HepG2 (cell line): ENCODE measurements at regions not wholly inside any gene's neighbourhood (a gene's known extent, or its start where the extent isn't known, plus 50 kb on each side); places are given as distances from the start of the nearest gene placed in this dataset.

Source experiments
- ATAC-seq: fragments of 200-7000 bp; cut with Tn5 transposase; 3 replicates; pipeline ENCODE4 v1.9.1; 2020; ENCODE audit warnings: mild to moderate bottlenecking, moderate library complexity
- BruUV-seq: library from RNA; stranded (reverse); fragments of 400-500 nt; replicated peaks from 2 replicates; lab custom pipeline; 2021; lab: Mats Ljungman, UMichigan
- CTCF ChIA-PET: fragments of 300-600 bp; formaldehyde crosslinking; extraction: SDS; loops from one replicate; lab custom pipeline; 2021; ENCODE audit warnings: low total read pairs, inconsistent platforms, low intra/inter-chr PET ratio; lab: Yijun Ruan, JAX
- POLR2A ChIA-PET: fragments of 350-600 bp; sonication (Branson Sonifier 250); formaldehyde crosslinking; loops from one replicate; lab custom pipeline; 2020; ENCODE audit warnings: antibody characterized with exemption, inconsistent platforms; lab: Yijun Ruan, JAX
- DNase-seq: peaks from one replicate; pipeline ENCODE4 v3.0.0-alpha.2; 2015; ENCODE audit warnings: low spot score
- FAIRE-seq: peaks from 3 replicates; lab custom pipeline; 2011; peaks lifted over from hg19 to GRCh38; lab: Jason Lieb, UNC
- H2AFZ ChIP-seq: one replicate; pipeline ENCODE4 v1.6.1; 2011; ENCODE audit warnings: low read length, inconsistent platforms
- H3K27ac ChIP-seq: fragments of 300-600 bp; 3 replicates; pipeline ENCODE4 v1.8.0; 2011; ENCODE audit warnings: mixed run types, mild to moderate bottlenecking, mixed read lengths, low read length, inconsistent platforms; ENCODE audit not compliant: insufficient read depth; ENCODE audit errors: extremely low read length
- H3K27me3 ChIP-seq, 2 experiments: fragments of 200-600 bp in 1 of 2; 2 replicates in 1 of 2; 3 replicates in 1 of 2; pipeline versions ENCODE4 v1.6.0 to v1.8.0; 2011; ENCODE audit warnings: low read length in 2 of 2, mild to moderate bottlenecking in 2 of 2, moderate library complexity in 2 of 2, inconsistent platforms in 1 of 2; ENCODE audit not compliant: insufficient read depth in 2 of 2, control insufficient read depth in 1 of 2
- H3K36me3 ChIP-seq, 2 experiments: fragments of 200-600 bp in 1 of 2; replicated peaks in 1 of 2; 2 replicates in 1 of 2; 3 replicates in 1 of 2; pipeline versions ENCODE4 v1.5.1 to v1.8.0; 2011; ENCODE audit warnings: low read length in 2 of 2, inconsistent platforms in 1 of 2; ENCODE audit not compliant: insufficient read depth in 2 of 2, control insufficient read depth in 1 of 2
- H3K4me1 ChIP-seq: 2 replicates; pipeline ENCODE4 v1.5.1; 2012; ENCODE audit warnings: low read length, inconsistent platforms; ENCODE audit not compliant: insufficient read depth
- H3K4me2 ChIP-seq: 2 replicates; pipeline ENCODE4 v1.6.0; 2011; ENCODE audit warnings: low read depth, low read length, inconsistent platforms
- H3K4me3 ChIP-seq, 3 experiments: fragments of 200-600 bp in 1 of 3; sonication (generic), shearing (Covaris generic) in 1 of 3; replicated peaks in 1 of 3; 2 replicates each; pipeline ENCODE4 v1.5.1; 2011 to 2016; ENCODE audit warnings: low read length in 3 of 3, inconsistent platforms in 2 of 3, low read depth in 2 of 3, mild to moderate bottlenecking in 2 of 3, control low read depth in 1 of 3, mixed read lengths in 1 of 3; ENCODE audit not compliant: insufficient read depth in 1 of 3
- H3K79me2 ChIP-seq: one replicate; pipeline ENCODE4 v1.6.1; 2011; ENCODE audit warnings: low read length, inconsistent platforms; ENCODE audit not compliant: insufficient read depth
- H3K9ac ChIP-seq: 2 replicates; pipeline ENCODE4 v1.6.0; 2011; ENCODE audit warnings: mild to moderate bottlenecking, low read depth, low read length, inconsistent platforms; ENCODE audit not compliant: insufficient read depth
- H3K9me3 ChIP-seq: 2 replicates; pipeline ENCODE4 v1.5.1; 2012; ENCODE audit warnings: mild to moderate bottlenecking, low read length
- H4K20me1 ChIP-seq: 2 replicates; pipeline ENCODE4 v1.6.0; 2011; ENCODE audit warnings: inconsistent platforms, mild to moderate bottlenecking, low read length, moderate library complexity; ENCODE audit not compliant: insufficient read depth
- CAMTA2 ChIP-seq: sonication (generic); formaldehyde crosslinking; IDR thresholded peaks from 2 replicates; pipeline ENCODE4 v1.4.0; 2020; ENCODE audit warnings: mild to moderate bottlenecking, missing genetic modification reagents, borderline replicate concordance
- CBFB ChIP-seq: sonication (generic); formaldehyde crosslinking; IDR thresholded peaks from 2 replicates; pipeline ENCODE4 v1.4.0; 2020; ENCODE audit warnings: missing genetic modification reagents
- CBX1 ChIP-seq: IDR thresholded peaks from one replicate; pipeline ENCODE4 v1.6.1; 2016; ENCODE audit warnings: antibody characterized with exemption, low read depth
- KMT2A ChIP-seq: sonication (generic); formaldehyde crosslinking; IDR thresholded peaks from 2 replicates; pipeline ENCODE4 v1.4.0; 2020; ENCODE audit warnings: missing genetic modification reagents
- MED13 ChIP-seq: sonication (generic); formaldehyde crosslinking; IDR thresholded peaks from 2 replicates; pipeline ENCODE4 v1.5.0; 2020; ENCODE audit warnings: missing genetic modification reagents
- REL ChIP-seq: sonication (generic); formaldehyde crosslinking; conservative IDR thresholded peaks from 2 replicates; pipeline ENCODE4 v1.8.0; 2022; ENCODE audit warnings: mild to moderate bottlenecking, missing genetic modification reagents, moderate library complexity
- ZMYM3 ChIP-seq: sonication (generic); formaldehyde crosslinking; IDR thresholded peaks from 2 replicates; pipeline ENCODE4 v1.5.1; 2020; ENCODE audit warnings: mild to moderate bottlenecking, missing genetic modification reagents
- ZNF234 ChIP-seq: sonication (generic); formaldehyde crosslinking; conservative IDR thresholded peaks from 2 replicates; pipeline ENCODE4 v1.5.1; 2020; ENCODE audit warnings: mild to moderate bottlenecking, missing genetic modification reagents
- ZNF468 ChIP-seq: sonication (generic); formaldehyde crosslinking; IDR thresholded peaks from 2 replicates; pipeline ENCODE4 v1.8.0; 2022; ENCODE audit warnings: mild to moderate bottlenecking, moderate library complexity, missing genetic modification reagents
- ZNF879 ChIP-seq: sonication (generic); formaldehyde crosslinking; IDR thresholded peaks from 2 replicates; pipeline ENCODE4 v1.8.1; 2023; ENCODE audit warnings: missing genetic modification reagents
- ZSCAN21 ChIP-seq: sonication (generic); formaldehyde crosslinking; IDR thresholded peaks from 2 replicates; pipeline ENCODE4 v1.8.0; 2022; ENCODE audit warnings: mild to moderate bottlenecking, missing genetic modification reagents, moderate library complexity, borderline replicate concordance
- ZSCAN29 ChIP-seq: sonication (generic); formaldehyde crosslinking; conservative IDR thresholded peaks from 2 replicates; pipeline ENCODE4 v1.4.0; 2020; ENCODE audit warnings: mild to moderate bottlenecking, missing genetic modification reagents
- WGBS: methylation state at CpG from one replicate; pipeline ENCODE4 v1.1.6; 2017; ENCODE audit warnings: low lambda C conversion rate; 5-methylcytosine and 5-hydroxymethylcytosine counted together
- in situ Hi-C: cut with HindIII; loops from 2 replicates; pipeline ENCODE4 v1.10.0; 2017; ENCODE audit warnings: low pct_unique_long_range_greater_than_20kb; ENCODE audit not compliant: extremely low pct_ligation_motif_present
- intact Hi-C: fragments of 100-400 bp; cut with micrococcal nuclease; formaldehyde crosslinking; loops from one replicate; pipeline ENCODE4 v1.10.0; 2022; ENCODE audit not compliant: unreplicated experiment
- TF ChIP-seq, protein P1 (sequence below): sonication (generic); formaldehyde crosslinking; IDR thresholded peaks from 2 replicates; pipeline ENCODE4 v1.4.0; 2020; ENCODE audit warnings: missing genetic modification reagents
- TF ChIP-seq, protein P2 (sequence below): sonication (generic); formaldehyde crosslinking; IDR thresholded peaks from 2 replicates; pipeline ENCODE4 v1.9.0; 2021; ENCODE audit warnings: missing genetic modification reagents, mild to moderate bottlenecking, borderline replicate concordance
- TF ChIP-seq, protein P3 (sequence below): sonication (generic); formaldehyde crosslinking; IDR thresholded peaks from 2 replicates; pipeline ENCODE4 v1.4.0; 2020; ENCODE audit warnings: mild to moderate bottlenecking, missing genetic modification reagents
- TF ChIP-seq, protein P4 (sequence below), 2 experiments: fragments of 450-650 bp in 1 of 2; sonication (generic) in 1 of 2; formaldehyde crosslinking; IDR thresholded peaks; 2 replicates each; pipeline versions ENCODE4 v1.5.0 to v1.8.0; 2020 to 2022; ENCODE audit warnings: mild to moderate bottlenecking in 1 of 2, missing genetic modification reagents in 1 of 2
- TF ChIP-seq, protein P5 (sequence below): sonication (generic); formaldehyde crosslinking; IDR thresholded peaks from 2 replicates; pipeline ENCODE4 v1.4.0; 2020; ENCODE audit warnings: missing genetic modification reagents, mild to moderate bottlenecking, borderline replicate concordance
- TF ChIP-seq, protein P6 (sequence below): sonication (generic); formaldehyde crosslinking; IDR thresholded peaks from 2 replicates; pipeline ENCODE4 v1.8.1; 2023; ENCODE audit warnings: mild to moderate bottlenecking, moderate library complexity, missing genetic modification reagents

DNA sequence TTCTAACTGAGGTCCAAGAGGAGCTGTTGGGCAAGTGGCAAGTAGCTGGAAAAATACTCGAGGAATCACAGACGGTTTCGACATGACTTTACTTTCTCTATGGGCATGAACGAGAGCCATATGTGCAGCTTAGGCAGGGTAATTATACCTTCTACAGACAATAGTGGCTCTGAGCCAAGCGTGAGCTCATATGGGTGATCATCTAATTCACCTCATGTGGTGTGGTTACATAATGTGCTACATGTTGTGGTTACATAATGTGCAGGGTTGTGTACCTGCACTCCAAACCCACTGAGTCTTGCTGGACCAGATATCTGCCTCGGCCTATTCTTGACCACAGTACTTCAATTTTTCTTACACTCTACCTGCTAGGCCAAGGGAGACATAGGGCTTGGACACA is 771.7 kb upstream of the EYS start:
- ChIA-PET POLR2A (no interaction called here), CTCF (no interaction called here)
- Histone ChIP-seq H3K36me3 (no peaks in the 10 kb centered on the region), H3K4me3 (no peak overlapping the region), H3K79me2 (no peaks in the 10 kb centered on the region), H2AFZ (no peak overlapping the region), H3K9ac (no peak overlapping the region), H4K20me1 (no peaks in the 10 kb centered on the region), H3K27ac (no peak overlapping the region), H3K9me3 (no peaks in the 10 kb centered on the region), H3K4me2 (no peak overlapping the region), H3K27me3 (no peaks in the 10 kb centered on the region), H3K4me1 (no peaks in the 10 kb centered on the region)
- DNase-seq (peak; percentile 4), ATAC-seq (no peak), FAIRE-seq (no peak)
- WGBS: 24% methylated on average over 6 of the region's 6 CpGs
- no TSS peak for BruUV-seq
- in situ Hi-C loops: loop anchor here (25.0 kb wide), 1 partner anchor 841 kb away; no protein-coding TSS in a partner anchor
- intact Hi-C loops: no loop called here
- TF ChIP-seq, protein P1, sequence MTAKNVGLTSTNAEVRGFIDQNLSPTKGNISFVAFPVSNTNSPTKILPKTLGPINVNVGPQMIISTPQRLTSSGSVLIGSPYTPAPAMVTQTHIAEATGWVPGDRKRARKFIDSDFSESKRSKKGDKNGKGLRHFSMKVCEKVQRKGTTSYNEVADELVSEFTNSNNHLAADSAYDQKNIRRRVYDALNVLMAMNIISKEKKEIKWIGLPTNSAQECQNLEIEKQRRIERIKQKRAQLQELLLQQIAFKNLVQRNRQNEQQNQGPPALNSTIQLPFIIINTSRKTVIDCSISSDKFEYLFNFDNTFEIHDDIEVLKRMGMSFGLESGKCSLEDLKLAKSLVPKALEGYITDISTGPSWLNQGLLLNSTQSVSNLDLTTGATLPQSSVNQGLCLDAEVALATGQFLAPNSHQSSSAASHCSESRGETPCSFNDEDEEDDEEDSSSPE: no peak
- TF ChIP-seq, protein P2, sequence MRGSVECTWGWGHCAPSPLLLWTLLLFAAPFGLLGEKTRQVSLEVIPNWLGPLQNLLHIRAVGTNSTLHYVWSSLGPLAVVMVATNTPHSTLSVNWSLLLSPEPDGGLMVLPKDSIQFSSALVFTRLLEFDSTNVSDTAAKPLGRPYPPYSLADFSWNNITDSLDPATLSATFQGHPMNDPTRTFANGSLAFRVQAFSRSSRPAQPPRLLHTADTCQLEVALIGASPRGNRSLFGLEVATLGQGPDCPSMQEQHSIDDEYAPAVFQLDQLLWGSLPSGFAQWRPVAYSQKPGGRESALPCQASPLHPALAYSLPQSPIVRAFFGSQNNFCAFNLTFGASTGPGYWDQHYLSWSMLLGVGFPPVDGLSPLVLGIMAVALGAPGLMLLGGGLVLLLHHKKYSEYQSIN (CRISPR knock-in tag): no peak
- TF ChIP-seq, protein P3, sequence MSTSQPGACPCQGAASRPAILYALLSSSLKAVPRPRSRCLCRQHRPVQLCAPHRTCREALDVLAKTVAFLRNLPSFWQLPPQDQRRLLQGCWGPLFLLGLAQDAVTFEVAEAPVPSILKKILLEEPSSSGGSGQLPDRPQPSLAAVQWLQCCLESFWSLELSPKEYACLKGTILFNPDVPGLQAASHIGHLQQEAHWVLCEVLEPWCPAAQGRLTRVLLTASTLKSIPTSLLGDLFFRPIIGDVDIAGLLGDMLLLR (CRISPR knock-in tag): no peak
- TF ChIP-seq MED13 (CRISPR knock-in tag) (no peak), ZNF468 (no peak), REL (CRISPR knock-in tag) (no peak), CAMTA2 (CRISPR knock-in tag) (no peak), CBFB (CRISPR knock-in tag) (no peak), CBX1 (no peak), ZMYM3 (no peak), ZNF879 (CRISPR knock-in tag) (no peak), ZNF234 (CRISPR knock-in tag) (no peak), ZSCAN21 (no peak), KMT2A (CRISPR knock-in tag) (no peak), ZSCAN29 (CRISPR knock-in tag) (no peak)
- TF ChIP-seq, protein P4, sequence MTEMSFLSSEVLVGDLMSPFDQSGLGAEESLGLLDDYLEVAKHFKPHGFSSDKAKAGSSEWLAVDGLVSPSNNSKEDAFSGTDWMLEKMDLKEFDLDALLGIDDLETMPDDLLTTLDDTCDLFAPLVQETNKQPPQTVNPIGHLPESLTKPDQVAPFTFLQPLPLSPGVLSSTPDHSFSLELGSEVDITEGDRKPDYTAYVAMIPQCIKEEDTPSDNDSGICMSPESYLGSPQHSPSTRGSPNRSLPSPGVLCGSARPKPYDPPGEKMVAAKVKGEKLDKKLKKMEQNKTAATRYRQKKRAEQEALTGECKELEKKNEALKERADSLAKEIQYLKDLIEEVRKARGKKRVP (CRISPR knock-in tag; IDR thresholded peaks at IDR 0.05): no peak
- TF ChIP-seq, protein P5, sequence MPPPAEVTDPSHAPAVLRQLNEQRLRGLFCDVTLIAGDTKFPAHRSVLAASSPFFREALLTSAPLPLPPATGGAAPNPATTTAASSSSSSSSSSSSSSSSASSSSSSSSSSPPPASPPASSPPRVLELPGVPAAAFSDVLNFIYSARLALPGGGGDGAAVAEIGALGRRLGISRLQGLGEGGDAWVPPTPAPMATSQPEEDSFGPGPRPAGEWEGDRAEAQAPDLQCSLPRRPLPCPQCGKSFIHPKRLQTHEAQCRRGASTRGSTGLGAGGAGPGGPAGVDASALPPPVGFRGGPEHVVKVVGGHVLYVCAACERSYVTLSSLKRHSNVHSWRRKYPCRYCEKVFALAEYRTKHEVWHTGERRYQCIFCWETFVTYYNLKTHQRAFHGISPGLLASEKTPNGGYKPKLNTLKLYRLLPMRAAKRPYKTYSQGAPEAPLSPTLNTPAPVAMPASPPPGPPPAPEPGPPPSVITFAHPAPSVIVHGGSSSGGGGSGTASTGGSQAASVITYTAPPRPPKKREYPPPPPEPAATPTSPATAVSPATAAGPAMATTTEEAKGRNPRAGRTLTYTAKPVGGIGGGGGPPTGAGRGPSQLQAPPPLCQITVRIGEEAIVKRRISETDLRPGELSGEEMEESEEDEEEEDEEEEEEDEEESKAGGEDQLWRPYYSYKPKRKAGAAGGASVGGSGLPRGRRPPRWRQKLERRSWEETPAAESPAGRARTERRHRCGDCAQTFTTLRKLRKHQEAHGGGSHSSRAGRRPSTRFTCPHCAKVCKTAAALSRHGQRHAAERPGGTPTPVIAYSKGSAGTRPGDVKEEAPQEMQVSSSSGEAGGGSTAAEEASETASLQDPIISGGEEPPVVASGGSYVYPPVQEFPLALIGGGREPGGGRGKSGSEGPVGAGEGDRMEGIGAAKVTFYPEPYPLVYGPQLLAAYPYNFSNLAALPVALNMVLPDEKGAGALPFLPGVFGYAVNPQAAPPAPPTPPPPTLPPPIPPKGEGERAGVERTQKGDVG (CRISPR knock-in tag): no peak
- TF ChIP-seq, protein P6, sequence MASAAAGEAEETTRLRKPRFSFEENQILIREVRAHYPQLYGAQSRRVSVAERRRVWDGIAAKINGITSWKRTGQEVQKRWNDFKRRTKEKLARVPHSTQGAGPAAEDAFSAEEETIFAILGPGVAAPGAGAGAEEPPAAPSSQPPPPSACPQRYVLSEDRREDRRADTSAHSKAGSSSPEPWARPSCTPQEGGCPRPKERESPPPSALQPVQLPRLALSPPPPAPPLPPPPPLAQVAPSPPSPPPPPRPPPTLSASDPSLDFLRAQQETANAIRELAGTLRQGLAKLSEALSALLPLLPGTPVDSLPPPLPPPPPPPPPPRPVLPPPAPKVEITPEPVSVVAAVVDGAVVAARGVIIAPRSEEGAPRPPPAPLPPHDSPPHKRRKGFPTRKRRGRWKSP (CRISPR knock-in tag): no peak
